GM12891 (cell line): ENCODE measurements at regions not wholly inside any gene's neighbourhood (a gene's known extent, or its start where the extent isn't known, plus 50 kb on each side); places are given as distances from the start of the nearest gene placed in this dataset.

Source experiments
- PAX5 ChIP-seq: IDR thresholded peaks from 2 replicates; pipeline ENCODE4 v1.6.1; 2011; ENCODE audit warnings: low read length, moderate library complexity, mild to moderate bottlenecking; ENCODE audit not compliant: insufficient read depth, severe bottlenecking
- POLR2A ChIP-seq: IDR thresholded peaks from 2 replicates; pipeline ENCODE4 v1.6.1; 2011; ENCODE audit warnings: low read depth, low read length, control low read depth
- POLR2AphosphoS5 ChIP-seq: IDR thresholded peaks from 2 replicates; pipeline ENCODE4 v1.6.1; 2011; ENCODE audit warnings: low read depth, low read length, control low read depth
- POU2F2 ChIP-seq: IDR thresholded peaks from 2 replicates; pipeline ENCODE4 v1.6.1; 2011; ENCODE audit warnings: low read depth, mild to moderate bottlenecking, control low read depth, low read length, moderate library complexity
- TAF1 ChIP-seq: IDR thresholded peaks from 2 replicates; pipeline ENCODE4 v1.6.1; 2011; ENCODE audit warnings: low read depth, low read length, control low read depth

- TF ChIP-seq POLR2AphosphoS5, result no peak
- TF ChIP-seq PAX5, result no peak
- TF ChIP-seq TAF1, result no peak
- TF ChIP-seq POLR2A, result no peak
- no peak for TF ChIP-seq POU2F2
Observed at GRCh38 chrY:14351590-14351989, 172.7 kb upstream of the NLGN4Y start.
